IPS DF 4.7 (cell line): ENCODE measurements at regions not wholly inside any gene's neighbourhood (a gene's known extent, or its start where the extent isn't known, plus 50 kb on each side); places are given as distances from the start of the nearest gene placed in this dataset.
"Not testable (repeated sequence)": the region's sequence is repeated elsewhere in the genome, so short reads cannot be mapped to it uniquely, and the experiment has no call there.

Source experiments
- DNase-seq: peaks from one replicate; pipeline ENCODE4 v3.0.0-alpha.2; 2013; ENCODE audit warnings: low spot score; ENCODE audit errors: extremely low read depth

DNA sequence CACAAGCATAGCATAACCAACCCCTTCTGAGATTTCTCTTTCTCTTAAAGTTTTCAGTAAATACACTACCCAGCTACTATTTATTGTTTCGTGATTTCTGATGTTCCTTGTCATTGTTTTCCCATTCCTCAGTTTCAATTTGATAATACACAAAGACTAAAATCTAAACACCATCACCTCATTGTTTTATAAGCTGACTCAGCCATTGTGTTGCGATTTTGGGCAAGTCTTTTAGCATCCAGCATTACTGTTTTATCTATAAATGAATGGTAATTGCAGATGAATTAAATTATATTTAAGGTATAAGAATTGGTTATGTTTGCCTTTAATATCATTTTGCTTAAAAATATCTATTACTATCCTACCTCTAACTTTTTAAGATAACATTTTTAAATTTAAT lies 1308.5 kb downstream of the PLA2G4A start:
- no peak for DNase-seq

DNA sequence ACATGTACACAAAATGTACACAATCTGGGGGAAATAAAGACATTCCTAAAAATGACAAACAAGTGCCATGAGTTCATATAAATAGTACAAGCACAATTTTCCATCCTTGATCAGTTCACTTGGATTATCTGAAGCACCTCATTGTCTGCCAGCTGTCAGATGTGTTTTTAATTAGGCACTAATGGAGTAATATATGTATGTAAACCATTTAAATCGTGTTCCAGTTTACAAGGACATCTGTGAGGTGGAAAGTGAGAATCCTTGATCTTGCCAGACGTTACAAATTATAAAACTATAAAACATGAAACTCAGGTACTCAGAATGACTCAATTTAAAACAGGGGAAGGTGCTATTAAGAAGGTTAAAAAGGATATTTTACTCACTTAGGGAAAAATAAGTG lies 1312.2 kb downstream of the PLA2G4A start:
- no peak for DNase-seq

DNA sequence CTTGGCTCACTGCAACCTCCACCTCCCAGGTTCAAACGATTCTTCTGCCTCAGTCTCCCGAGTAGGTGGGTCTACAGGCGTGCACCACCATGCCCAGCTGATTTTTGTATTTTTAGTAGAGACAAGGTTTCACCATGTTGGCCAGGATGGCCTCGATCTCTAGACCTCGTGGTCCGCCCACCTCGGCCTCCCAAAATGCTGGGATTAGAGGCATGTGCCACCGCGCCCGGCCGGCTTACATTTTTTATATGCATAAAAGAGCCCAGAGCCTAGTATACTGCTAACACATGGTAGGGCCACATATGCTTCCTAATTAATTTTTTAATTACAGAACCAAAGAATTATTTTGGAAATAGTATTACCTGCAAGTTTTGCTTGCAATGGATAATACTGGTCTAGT lies 1325.4 kb downstream of the PLA2G4A start:
- no peak for DNase-seq

DNA sequence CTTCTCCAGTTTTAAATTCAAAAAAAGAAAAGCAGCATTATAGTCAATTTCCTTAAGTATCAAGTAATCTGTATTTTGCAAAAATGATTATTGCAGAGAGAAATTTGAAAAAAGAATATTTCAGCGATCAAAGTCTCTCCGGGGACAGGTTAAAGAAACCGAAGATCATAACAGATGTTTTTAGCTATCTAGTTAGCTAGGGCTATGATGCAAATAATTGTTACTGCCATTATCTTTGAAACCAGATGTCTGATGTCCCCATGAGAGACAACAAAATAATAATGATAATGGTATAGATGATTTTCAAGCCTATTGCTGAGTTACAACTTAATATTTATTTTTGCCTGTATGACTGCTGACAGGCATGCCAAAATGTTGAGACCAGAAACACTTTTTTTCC lies 1326.0 kb downstream of the PLA2G4A start:
- DNase-seq = no peak

DNA sequence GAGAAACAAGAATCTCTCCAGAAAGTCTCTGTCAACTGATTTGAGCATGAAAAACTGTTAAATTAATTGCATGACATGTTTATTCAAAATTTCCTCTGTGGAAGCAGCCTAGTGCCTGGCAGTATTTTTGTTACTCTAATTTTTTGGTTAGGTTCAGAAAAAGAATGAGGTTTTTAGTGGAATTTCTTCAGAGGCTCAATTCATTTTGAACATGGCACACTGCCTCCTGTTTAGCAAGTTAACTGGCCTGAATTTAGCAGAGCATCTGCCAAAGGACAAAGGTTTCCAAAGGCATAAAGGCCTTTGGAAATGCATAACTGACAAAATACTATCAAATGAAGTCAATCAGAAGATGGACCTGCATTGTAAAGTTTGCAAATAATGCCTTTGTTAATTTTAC lies 1326.5 kb downstream of the PLA2G4A start:
- DNase-seq = no peak

DNA sequence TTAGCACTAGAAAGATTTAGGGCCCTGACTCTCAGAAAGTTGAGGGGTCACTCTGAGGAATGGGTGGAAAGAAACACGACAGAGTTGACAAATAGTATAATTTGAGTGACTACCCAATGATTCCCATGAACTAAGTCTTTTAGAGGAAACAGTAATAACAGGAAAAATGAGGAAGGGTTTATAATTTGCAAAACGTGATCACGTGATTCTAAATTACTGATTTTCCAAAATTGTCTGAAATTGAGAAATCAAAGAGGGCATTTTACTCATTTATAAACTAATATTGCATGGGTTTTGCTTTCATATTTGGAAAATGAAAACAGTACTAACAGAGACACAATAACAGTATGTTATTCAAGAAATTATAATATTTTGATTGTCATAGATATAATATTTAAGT lies 1335.7 kb downstream of the PLA2G4A start:
- no peak for DNase-seq

DNA sequence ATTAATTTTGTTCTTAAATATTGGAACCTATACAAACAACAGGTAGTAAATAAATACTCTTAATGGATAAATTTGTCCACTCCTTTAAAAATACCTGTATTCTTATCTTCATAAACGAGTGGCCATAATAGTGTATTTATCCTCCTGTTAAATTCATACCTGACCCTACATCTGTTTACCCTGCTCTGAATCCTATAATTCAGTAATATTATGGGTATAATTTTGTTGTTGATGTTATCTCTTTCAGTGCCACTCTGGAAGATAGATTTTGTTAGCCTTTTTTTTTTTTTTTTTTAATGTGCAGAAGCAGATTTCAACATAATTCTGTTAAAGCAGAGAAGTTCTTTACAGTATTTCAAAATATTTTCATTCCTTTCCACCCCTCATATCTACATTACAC lies 1337.9 kb downstream of the PLA2G4A start:
- no peak for DNase-seq

DNA sequence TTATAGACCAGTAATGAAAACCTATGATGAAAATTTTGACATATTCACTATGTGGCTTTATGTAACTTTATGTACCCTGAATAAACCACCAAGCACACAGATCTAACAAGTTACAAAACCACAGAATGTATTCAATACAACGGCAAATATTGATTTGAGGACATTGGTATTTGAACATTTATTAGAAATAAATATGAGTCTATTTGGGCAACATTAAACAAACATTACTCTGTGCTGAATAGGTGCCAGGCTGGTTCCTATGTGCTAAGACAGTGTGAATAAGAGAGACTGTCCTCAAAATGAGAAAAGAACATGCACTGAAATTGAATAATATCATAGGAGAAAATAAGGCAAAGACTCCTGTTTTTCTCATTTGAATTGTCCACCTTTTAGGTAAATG lies 1341.2 kb downstream of the PLA2G4A start:
- DNase-seq = no peak

DNA sequence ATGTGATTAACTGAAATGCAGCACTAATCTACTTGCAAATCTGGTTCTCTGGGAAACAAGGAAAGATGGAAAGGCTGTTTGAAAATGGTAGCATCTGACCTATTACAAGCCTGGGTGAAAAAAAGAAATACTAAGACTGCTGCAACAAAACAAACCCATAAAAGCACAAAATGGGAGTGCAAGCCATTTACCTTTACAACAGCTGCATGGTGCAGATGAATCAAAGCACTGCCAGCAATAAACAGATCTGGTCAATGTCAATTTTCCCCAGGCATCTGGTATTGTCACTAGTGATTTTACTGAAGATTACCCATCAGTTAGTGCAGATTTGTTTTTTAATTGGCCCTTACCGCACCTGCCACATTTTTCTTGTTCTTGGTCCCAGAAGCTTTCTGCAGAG lies 1341.7 kb downstream of the PLA2G4A start:
- no peak for DNase-seq

DNA sequence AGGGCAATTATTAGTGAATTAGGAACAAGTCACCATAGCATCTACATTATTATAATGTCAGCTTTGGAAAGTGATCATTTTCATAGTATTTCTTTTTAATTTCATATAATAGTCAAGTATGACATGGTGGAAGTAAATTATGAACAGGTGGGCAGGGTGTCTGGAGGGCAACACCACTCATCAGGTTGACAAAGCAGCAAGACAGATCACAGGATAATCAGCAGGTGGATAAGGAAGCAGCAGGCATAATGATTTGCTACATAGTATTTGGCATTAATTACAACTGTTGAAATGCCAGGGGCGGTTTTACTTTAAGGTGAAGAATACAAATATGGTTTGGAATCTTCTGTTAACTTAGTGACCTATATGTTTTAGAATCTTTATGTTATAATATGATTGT lies 1342.2 kb downstream of the PLA2G4A start:
- no peak for DNase-seq

DNA sequence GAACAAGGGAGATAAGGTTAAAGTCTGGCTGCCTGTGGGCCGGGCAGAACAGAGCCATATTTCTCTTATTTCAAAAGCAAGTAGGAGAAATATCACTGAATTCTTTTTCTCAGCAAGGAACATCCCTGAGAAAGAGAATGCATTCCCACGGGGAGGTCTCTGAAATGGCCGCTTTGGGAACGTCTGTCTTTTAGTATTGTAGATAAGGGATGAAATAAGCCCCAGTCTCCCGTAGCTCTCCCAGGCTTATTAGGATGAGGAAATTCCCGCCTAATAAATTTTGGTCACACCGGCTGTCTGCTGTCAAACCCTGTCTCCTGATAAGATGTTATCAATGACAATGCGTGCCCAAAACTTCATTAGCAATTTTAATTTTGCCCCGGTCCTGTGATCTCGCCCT lies 1353.3 kb downstream of the PLA2G4A start:
- not testable (repeated sequence) for DNase-seq

DNA sequence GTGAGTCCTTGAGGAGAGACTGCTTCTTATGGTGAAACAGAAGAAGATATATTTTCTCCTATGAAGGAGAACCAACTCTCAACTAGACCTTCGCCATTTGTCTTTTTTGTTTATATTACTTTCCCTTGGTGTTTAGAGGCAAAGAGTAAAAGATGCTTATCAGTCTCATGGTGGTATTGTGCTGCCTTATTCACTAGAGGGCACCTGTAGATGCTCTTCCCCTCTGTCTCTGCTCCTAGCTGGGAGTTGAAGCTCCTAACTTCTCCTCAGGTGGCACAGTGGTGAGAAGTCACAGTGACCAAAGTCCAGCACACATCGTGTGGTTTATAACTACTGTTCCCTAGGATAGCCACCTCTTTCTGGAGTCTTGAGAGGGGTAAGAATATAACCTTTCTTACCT lies 1359.6 kb downstream of the PLA2G4A start:
- no peak for DNase-seq

DNA sequence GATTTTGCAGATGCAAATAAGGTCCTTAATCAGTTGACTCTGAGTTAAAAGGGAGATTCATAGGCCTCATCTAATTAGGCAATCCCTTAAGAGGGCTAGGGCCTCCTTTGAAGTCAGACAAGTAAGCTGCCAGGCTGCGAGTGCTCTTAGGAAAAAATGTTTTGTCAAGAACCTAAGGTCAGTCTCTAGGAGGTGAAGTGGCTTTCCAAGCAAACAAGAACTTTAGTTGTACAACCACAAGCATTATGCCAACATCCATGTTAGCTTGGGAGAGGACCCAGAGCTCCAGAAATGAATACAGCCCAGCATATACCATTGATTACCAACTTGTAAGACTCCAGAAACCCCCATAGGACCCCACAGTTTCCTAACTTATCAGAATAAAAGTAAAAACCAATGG lies 1366.2 kb downstream of the PLA2G4A start:
- DNase-seq = no peak

DNA sequence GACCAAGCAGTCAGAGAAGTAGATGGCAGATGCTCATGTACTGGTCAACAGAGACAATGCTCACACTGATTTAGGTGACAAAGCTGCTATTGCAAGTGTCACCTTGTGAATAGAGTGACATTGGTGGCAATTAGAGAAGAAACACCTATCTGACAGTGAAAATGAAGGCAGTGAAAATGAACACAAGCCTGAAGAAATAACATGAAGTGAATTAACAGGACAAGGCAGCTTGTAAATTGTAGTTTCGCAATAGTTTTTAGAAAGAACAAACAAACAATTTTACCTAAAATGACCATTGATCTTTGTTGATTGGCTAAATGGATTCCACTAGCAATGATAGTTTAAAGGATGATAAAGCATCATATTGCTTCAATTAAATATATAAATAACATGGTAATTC lies 1389.5 kb downstream of the PLA2G4A start:
- DNase-seq = no peak

DNA sequence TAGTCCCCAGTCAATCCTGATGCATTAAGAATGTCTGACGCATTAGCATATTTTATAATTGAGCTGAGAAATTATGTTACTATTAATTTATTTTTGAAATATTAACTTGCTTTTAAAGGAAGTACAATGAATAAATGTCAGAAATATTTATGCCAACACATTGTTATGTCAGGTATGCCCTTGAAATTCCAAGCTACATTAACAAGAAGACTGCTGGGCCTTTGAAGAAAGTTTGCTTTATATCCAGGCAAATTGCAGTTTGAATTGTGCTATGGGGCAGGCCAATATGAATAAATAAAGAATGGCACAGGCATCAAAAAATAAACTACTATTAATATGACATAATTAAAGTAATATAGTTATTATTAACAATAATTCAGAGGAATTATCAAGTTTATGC lies 1391.3 kb downstream of the PLA2G4A start:
- DNase-seq = no peak

DNA sequence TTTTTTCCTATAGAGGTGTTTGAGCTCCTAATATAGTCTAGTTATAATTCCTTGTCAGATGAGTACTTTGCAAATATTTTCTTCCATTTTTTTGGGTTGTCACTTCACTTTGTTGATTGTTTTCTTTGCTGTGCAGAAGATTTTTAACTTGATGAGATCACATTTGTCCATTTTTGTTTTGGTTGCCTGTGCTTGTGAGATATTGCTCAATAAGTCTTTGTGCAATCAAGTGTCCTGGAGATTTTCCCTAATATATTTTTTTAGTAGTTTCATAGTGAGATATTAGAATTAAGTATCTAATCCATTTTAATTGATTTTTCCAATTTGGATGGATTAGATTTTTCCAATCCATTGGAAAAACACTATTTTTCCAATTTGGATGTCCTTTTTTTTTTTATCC lies 1395.5 kb downstream of the PLA2G4A start:
- DNase-seq = no peak

DNA sequence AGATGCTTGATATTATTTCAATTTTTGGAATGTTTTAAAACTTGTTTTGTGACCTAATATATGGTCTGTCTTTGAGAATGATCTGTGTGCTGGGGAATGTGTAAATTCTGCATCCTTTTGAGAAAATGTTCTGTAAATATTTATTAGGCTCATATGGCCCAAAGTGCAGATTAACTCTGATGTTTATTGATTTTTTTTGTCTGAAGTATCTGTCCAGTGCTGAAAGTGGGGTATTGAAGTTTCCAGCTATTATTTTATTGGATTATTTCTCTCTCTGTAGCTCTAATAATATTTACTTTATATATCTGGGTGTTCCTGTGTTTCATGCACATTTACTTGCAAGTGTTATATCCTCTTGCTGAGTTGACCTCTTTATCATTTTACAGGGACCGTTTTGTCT lies 1397.2 kb downstream of the PLA2G4A start:
- DNase-seq = no peak

DNA sequence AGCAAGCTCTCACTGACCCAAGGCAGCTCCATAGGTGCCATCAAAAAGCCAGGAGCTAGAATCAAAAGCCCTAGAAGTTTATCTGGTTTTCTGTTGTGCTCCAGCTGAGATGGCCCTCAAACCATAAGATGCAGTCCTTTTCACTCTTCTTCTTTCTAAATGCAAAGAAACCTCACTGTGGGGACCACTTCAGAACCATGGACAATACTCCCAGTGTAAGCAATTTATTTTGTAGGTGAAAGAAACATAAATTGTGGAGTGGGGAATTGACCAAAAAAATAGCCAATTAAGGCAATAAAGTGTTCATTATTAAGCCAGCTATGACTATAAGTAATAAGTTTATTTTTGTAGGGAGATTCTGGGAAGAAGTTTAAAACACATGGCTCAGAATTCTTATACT lies 1399.9 kb downstream of the PLA2G4A start:
- DNase-seq = no peak

DNA sequence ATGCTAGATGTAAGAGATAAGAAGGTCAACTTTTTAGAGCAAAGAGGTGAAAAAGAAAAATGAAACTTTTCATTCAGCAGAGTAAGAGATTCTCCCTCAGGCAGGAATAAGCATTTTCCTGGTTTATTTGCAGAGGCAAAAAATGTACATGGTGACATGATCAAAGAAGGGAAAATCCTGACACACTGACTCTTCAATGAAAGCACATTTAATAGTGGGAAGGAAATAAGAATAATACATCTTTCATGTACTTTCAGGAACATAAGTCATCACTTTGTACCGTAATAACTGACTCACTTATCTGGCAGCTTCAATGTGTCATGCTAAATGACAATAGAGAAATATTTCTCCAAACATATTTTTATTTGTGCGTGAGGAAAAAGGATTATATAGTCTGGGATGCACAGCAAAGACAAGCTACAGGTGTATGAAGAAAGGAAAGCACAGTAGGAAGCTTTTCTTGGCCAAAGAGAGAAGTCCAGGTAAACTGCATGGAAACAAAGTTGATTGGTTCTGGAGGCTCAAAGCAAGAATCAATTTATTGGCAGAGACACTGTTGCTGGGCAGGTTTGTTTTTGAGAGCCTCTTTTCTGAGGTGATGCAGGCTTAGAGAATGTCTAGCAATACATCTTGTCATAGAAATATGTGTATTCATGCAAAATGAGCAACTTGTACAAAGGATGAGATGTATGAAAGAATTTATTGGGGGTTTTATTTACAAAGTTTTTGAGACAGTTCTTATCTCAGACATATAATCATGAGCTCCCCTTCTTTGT lies 1409.0 kb downstream of the PLA2G4A start:
- DNase-seq = no peak

DNA sequence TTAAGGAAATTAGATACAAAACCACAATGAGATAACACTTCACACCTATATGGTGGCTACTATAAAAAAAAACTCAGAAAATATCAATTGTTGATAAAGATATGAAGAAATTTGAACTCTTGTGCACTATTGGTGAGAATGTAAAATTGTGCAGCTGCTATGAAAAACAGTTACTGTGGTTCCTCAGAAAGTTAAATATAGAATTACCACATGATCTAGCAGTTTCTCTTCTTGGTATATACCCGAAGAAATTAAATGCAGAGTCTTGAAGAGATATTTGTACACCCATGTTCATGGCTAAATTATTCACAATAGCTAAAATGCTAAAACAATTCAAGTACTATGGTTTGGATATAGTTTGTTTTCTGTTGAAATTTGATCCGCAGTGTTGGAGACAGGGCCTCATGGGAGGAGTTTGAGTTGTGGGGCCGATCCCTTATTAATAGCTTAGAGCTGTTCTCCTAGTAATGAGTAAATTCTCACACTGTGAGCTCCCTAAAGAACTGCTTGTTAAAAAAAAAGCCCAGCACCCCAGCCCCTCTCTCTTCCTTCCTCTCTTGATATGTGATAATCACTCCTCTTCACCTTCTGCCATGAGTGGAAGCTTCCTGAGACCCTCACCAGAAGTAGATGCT lies 1412.1 kb downstream of the PLA2G4A start:
- DNase-seq = no peak

DNA sequence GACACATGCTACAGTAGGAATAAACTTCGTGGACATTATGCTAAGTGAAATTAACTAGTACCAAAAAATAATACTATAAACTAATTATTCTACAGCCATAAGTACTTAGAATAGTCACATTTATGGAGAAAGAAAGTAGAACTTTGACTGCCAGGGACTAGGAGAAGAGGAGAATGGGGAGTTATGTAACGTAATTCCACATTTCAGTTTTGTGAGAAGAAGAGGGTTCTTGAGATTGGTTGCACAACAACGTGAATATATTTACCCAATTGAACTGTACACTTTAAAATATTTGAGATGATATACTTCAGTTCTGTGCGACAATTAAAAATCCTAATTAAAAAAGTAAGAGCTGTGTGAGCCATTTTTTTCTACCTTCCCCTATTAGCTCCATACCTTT lies 1412.9 kb downstream of the PLA2G4A start:
- no peak for DNase-seq

DNA sequence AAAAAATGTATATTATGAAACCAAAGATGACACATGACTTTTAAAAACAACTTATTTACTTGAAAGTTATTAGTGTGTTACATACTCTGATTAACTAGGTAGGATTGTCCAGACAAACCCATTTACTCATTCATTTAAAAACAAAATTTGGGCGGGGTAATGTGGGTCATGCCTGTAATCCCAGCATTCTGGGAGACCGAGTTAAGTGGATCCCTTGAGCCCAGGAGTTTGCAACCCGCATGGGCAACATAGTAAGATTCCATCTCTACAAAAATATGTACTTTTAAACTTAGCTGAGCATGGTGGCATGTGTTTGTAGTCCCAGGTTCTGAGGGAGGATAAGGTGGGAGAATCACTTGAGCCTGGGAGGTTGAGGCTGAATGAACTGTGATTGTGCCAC lies 1414.7 kb downstream of the PLA2G4A start:
- no peak for DNase-seq

DNA sequence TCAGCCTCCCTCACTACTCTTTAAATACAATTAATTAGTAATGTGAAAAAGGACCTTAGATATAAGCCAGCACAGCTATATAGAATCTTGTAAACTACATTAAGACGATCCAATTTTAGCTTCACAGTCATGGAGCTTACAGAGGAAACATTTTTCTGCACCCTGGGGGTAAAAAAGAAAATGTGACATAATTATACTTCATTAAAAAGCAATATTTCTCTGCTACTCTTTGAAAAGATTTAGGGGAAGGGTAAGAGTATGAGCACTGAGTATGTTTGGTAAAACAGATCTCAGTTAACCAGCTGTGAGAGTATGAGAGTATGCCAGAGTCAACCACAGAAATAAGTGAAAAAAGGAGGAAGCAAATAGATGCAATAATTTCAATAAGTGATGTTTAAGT lies 1415.9 kb downstream of the PLA2G4A start:
- DNase-seq = no peak
